CD4-positive, alpha-beta T cell treated with Interleukin-1 beta for 1 hour (primary cell): ENCODE measurements at regions not wholly inside any gene's neighbourhood (a gene's known extent, or its start where the extent isn't known, plus 50 kb on each side); places are given as distances from the start of the nearest gene placed in this dataset.
"Not testable (repeated sequence)": the region's sequence is repeated elsewhere in the genome, so short reads cannot be mapped to it uniquely, and the experiment has no call there.

Experiments
- DNase-seq, 2 donors: peaks; one replicate each; pipeline ENCODE4 v3.0.0-alpha.2; 2020 to 2022

DNA sequence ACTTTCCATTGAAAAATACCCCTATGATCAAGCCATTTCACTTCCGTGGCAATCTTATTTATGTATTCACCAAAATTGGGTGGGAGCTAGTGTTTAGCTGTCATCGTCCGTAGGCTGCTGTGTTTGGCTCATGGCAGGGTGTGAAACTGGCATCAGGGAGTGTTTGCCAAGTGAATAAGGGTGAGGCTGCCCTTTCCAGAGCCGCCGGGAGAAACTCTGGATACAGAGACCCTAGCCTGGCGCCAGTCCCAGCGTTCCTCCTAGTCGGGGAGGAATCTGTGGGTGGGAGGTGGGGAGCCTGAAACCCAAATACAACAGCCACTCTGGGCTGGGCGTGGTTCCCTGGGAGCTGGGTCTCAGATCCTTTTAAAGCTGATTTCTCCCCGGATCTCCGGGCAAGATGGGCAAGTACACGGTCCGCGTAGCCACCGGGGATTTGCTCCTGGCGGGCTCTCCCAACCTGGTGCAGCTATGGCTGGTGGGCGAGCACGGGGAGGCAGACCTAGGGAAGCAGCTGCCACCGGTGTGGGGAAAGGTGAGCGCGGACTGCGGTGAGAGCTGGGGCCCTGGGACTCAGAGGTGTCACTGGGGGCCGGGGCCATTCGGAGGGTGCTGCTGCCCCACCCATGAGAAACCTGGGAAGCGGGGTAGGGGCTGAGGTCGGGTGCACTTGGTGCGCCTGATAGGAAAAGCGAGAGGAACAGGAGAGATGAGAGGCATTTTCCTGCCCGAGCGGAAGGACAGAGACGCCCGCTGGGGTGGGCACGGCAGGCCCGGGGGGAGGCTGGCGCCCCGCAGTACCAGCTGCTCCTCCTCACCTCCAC lies 62.1 kb upstream of the TEKT1 start:
- no peak for DNase-seq

DNA sequence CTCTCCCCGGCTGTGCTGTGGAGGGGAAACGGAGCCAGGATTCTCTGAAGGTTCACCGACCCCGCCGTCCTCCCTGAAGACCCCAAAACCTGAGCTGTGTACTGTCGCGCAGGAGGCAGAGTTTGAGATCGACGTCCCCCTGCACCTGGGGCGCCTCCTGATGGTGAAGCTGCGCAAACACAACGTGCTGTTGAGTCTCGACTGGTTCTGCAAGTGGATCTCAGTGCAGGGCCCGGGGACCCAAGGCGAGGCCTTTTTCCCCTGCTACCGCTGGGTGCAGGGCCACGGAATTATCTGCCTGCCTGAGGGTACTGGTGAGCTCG lies 62.6 kb upstream of the TEKT1 start:
- DNase-seq, result peak; percentile 10 to 13

DNA sequence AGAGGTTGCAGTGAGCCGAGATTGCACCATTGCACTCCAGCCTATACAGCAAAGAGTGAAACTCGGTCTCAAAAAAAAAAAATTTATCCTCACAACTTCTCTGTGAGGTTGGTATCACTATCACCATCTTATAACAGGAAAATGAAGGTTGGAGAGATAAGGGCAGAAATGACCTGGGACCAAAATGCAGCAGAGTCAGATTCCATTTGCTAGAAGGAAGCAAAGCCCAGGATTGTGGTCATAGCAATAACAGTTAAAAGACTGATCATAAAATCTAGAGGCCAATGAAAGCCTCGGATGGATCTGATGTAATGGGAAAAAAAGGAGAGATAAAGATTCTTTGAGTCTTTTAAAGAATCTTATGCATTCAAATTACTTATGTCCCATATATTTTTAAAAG lies 69.6 kb upstream of the TEKT1 start:
- no peak for DNase-seq

DNA sequence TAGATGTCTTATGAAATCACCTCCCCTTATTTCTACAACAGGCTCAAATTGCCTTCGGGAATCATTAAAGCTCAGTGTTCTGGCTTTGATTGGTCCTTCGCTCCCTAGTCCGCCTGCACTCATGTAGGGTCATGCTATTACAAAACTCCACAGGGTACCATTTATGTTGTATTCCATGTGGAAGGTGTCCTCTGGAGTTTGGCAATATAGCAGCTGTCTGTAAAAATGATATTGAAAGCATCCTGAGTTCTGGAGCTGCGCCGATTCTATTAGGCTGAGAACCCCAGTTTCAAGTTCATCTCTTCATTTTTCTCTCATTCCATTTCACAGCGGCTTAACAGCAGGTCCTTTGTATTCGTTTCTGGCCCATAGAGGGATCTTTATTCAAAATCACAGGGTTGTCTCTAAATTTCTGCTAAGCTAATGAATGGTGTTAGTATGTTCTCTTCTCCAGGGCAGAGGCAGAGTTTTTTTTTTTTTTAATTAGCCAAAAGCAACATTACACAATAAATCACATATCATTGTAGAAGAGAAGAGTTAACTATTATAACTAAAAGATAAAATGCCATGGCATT lies 71.9 kb upstream of the TEKT1 start:
- no peak for DNase-seq

DNA sequence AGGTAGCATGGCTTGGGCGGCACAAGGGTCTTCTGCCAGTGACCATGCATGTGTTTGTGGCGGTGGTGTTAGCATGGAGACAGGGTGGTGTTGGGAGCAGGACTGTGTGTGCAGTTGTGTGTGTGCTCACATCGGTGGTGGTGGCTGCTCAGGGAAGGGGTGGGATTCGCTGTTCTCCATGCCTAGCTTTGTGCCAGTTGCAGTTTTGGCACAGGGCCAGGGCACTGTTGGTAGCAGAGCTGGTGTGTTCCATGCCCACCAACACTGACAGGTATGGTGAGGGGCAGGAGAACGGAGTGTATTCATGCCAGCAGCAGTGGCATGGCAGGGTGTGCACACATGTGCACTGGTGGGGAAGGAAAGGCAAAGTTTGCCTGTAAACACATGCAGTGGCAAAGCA lies 77.3 kb upstream of the TEKT1 start:
- DNase-seq, result no peak

DNA sequence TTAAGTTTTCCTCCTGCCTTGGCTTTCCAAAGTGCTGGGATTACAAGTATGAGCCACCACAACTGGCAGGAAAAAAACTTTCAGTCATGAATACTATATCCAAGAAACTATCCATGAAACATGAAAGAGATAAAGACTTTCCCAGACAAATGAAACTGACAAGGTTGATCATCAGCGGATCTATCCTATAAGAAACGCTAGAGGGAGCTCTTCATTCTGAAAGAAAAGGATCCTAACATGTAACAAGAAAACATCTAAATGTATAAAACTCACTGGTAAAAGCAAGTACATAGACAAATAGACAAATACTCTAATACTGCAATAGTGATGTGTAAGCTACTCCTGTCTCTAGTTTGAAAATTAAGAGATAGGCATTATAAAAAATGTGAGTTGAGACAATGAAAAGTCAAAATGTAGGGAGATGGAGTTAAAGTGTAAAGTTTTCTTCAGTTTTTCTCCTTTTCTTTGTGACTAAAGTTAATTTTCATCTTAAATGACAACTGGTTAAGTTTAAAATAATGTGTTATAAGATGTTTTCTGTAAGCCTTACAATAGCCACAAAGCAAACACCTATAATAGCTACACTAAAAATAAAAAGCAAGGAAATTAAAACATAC lies 79.6 kb upstream of the TEKT1 start:
- peak in 1 of 2 donors; percentile 59 for DNase-seq

DNA sequence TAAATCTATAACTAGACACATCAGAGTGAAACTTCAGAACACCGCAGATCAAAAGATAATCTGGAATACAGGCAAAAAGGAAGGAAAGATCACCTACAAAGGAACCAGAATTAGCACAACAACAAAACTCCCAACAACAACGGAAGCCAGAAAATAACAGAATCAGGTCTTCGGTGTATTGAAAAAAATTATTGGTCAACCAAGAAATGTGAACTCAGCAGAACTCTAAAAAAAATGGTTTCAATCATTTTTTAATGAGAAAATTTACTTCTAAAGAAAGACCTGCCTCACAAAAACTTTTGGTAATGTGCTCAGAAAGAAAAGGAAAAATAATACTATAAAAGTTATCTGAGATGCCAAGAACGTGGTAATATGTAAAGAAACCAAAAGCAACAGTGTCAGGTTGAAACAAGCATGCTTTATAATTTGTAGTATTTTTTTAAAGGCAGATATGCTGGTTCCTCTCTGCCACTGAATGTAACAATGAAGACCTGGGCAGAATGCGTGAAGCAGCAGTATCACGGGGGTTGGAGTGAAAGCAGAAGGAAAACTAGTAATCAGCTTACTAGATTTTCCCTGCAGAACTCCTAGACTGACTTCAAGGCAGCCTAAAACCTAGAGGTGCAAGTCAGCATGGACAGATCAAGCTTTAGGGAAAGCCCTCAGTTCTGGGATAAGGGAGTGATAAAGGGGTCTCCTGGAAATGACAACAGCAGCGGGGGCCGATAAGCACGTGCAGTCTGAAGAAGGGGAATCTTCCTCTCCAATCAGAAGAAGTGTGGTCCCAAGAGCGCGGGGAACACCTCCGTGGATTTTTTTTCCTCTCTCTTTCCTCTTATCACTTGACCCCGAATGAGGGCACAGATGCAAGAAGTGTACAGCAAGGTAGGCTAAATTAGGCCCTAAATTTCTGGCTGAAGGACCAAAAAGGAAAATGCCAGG lies 80.9 kb upstream of the TEKT1 start:
- no peak for DNase-seq

DNA sequence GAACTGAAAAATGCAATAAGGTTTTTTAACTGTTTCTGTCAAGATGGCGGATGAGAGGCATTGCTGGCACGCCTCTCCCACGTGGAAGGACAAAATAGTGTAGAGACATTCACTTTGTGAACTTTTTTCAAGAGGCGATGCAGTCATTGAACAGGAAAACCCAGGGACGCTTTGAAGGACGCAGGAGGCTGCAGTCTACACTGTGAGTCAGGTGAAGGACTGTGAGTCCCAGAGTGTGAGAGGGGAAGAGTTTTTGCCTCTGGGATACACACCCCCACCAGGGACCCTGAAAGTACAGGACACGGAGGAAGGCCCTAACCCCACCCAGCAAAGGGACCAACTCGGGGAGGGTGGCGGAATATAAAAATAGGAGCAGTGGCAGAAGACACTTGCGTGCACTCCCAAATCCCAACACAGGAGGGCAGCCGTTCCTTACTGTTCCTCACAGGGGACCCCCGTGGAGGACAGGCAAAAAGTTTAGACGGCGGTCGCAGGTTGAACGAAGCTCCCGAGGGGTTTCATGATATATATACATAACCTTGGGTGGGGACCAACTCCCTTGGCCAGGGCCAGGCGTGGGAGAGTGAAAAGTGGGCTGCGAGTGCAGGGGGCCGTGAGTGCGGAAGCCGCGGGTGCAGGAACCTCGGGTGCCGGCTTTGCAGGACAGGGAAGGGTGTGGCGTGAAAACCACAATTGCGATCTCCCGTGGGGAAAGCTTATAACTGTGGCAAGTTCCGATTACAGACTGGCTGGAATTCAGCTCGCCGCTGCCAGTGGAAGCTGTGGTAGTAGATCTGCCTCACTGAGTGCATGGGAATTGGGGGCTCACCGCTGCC lies 82.0 kb upstream of the ALOX12 start:
- DNase-seq, result peak; percentile 74 to 75

DNA sequence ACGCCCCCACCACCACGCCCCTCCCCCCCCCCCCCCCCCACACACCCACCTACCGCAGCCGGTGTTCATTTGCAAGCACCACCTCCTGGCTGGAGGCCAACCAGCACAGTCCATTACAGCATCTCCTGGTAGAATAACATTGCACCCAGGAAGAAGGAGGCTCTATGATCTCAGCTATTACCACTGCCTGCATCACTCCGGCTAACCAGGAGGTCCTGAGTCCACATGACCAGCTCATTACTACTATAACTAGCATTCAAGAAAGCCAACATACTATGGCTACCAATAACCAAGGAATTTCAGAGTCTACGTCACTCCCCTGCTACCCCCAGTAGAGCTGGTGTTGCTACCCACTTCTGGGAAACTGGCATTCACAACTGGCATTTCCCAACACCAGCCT lies 81.1 kb upstream of the ALOX12 start:
- peak; percentile 8 to 9 for DNase-seq

DNA sequence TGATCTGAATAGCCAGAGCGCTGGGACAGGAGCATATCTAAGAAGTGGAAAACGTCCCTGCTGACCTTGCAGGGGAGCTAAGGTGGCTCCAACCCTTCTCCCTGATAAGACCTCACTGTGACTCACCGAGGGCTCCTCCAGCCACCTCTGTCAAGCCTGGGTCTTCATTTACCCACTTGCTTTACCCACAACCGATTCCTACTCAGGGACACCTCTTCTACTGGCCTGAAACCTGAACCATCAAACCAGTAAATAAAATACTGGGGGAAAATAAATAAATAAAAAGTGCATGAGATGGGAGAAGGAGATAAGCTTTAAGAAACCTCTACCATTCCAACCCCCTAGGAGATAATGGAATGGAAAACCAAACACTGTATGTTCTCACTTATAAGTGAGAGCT lies 80.2 kb upstream of the ALOX12 start:
- DNase-seq, result no peak

DNA sequence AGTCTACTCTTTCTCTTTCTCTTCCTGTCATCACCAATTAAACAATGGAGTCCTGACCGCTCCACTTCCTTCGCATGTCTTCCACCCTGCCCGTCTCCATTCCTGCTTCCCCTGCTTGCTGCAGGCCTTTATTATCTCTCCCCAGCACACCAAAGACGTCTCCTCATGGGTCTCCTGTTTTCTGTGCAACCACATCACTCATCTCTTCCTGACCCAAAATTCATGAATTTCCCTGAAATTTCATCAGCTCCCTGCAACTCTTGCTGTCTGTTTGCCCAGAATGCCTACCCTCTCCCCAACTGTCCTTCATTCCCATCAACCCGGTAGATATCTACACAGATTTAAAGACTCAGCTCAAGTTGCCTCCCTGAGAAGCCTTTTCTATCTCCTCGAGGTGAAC lies 76.7 kb upstream of the ALOX12 start:
- DNase-seq, result no peak

DNA sequence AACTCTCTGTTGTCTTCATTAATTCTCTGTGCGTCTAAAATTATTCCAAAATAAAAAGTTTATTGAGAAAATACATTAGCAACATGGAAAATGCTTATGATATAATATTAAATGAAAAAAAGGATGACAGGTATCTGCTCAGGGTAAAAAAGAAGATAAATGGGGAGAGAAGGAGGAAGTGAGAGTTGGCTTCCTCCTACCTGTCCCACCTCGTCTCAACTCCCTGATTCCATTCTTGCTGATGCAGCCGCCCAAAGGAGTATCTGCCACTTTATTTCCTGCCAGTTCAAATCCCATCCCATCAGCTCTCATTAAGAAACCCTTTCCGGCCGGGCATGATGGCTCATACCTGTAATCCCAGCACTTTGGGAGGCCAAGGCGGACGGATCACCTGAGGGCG lies 72.5 kb upstream of the ALOX12 start:
- no peak for DNase-seq

DNA sequence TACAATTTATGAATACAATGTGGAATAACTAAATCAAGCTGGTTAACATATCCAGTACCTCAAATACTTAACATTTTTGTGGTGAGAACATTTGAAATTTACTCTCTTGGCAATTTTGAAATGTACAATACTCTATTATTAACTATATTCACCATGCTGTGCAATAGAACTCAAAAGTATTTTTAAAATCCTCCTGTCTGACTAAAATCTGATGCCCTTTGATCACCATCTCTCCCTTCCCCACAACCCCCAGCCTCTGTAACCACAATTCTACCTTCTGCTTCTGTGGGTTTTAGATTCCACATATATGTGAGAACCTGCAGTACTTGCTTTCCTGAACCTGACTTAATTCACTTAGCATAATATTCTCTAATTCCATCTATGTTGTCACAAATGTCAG lies 71.6 kb upstream of the ALOX12 start:
- DNase-seq, result peak in 1 of 2 donors; percentile 14

DNA sequence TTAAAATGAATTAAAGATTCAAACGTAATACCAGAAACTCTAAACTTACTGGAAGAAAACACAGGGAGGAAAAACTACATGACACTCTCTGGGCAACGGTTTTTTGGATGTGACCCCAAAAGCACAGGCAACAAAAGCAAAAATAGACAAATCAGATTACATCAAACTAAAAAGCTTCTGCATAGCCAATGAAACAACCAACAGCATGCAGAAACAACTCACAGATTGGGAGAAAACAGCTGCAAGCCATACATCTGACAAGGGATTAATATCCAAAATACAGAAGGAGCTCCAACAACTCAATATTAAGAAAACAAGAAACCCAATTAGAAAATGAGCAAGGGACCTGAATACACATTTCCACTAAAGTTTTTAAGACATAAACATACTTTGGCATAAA lies 69.2 kb upstream of the ALOX12 start:
- DNase-seq, result no peak

DNA sequence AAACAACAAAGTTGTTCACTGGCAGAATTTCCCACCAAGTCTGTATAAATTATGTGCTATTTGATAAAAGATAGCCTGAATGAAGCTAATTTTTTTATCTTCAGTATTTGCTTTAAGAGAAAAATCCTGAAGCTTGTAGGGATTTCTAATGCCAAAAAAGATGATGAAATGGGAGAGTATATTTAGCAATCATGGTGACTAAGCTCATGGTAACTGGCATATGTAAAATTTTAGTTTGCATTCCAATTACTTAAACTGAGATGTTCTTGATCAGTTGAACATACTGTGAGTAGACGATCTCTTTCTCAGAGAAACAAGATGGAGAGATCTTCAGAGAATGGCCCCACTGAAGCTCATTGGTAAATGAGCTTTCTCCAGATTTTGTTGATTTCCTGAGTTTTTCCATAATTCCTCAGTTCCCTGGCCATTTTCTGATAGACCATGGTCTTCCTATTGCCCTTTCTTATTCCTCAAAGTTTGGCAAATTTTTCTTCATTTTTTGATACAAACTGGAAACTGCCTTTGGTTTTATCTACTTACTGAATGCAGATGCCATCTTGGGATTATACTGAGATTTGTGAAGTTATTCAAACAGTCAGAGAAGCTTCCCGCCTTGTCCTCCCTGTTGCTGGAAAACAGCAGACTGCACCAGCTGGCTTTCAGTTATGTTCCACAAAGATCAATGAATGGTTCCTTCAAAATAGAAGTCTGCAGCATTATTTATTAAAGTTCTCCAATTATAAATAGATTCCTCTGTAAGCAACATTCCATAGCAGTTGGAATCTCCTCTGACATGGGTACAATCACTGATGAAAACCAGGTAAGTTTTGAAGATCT lies 68.3 kb upstream of the ALOX12 start:
- no peak for DNase-seq

DNA sequence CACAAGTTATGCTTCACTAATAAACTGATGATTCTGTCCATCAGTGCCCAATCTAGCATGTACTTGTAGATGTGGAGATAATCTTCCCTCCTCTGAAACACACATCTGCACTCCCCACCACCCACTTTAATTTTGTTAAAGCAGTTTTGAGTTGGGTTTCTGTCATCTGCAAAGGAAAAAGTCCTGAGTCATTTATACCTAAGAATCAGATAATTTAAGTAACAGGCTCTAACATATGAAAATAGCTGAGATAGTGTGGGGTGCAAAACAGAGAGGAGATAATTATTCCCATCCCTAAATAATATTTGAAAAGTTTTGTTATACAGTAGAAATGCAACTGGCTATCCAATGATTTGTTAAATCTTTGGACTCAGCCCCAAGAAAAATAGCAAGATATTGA lies 67.7 kb upstream of the ALOX12 start:
- DNase-seq, result no peak

DNA sequence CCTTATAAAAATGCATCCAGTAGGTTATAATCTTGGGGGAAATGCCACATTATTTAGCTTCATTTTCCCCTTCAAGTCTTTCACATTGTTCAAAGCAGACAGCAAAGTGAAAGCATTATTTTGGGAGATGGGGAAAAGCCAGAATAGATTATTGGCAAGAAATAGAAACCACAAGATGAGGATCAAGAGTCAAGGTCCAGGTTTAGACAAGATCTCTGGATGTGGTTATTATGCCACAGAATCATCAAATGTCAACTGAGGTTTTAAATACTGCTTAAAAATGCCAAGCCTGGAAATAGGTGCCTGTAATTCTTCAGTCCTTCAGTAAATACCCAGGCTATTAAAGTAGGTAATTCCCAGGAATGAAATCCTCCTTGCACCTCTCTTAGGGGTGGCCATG lies 65.1 kb upstream of the ALOX12 start:
- DNase-seq, result no peak

DNA sequence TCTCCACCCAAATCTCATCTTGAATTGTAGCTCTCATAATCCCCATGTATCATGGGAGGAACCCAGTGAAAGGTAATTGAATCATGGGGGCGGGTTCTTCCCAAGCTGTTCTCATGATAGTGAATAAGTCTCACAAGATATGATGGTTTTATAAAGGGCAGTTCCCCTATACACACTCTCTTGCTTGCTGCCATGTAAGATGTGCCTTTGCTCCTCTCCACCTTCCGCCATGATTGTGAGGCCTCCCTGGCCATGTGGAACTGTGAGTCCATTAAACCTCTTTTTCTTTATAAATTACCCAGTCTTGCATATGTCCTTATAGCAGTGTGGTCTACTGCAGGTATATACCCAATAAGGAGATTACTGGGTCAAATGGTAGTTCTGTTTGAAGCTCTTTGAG lies 61.3 kb upstream of the ALOX12 start:
- DNase-seq, result not testable (repeated sequence)

DNA sequence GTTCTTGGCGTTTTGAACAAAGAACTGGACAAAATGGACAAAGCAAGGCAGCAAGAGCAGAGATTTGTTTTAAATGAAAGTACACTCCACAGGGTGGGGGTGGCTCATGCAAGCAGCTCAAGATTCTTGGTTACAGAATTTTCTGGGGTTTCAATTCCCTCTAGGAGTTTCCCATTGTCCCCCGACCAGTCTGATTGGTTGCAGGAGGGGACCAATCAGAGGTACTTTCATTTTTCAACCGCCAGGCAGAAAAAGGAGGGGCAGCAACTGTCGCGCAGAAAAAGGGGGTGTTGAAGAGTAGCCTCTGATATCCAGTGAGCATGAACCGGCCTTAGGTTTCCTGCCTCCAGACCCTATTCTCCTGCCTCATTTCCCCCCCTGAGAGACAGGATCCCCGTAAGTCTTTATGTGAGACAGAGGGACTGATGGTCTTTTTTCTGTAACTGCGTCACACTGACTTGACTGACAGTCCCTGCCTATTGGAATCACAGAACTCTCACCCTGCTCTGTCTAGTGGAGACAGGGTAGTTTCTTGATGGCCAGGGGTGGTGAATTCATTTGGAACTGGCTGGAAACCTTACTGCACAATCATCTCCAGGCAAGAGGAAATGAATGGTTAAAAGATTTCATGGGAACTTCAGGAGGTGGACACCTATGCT lies 59.4 kb upstream of the ALOX12 start:
- DNase-seq, result peak; percentile 37 to 44

DNA sequence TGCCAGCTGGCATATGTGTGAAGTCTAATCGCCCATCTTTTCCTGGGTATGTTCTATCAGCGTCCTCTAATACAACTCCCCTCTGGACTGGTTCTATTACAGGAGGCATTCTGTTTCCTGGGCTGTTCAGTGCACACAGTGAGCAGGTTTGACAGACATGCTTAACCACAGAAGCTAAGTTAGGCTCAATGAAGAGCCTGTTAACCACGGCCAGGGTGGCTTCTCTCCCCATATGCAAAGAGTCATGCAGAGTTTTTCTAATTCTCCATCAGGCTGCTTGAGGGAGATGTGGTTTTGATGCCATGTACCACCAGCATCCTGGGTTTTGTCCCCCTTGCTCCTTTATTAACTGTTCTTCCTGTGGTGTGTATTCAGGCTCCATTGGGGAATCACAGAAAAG lies 57.2 kb upstream of the ALOX12 start:
- DNase-seq, result no peak

DNA sequence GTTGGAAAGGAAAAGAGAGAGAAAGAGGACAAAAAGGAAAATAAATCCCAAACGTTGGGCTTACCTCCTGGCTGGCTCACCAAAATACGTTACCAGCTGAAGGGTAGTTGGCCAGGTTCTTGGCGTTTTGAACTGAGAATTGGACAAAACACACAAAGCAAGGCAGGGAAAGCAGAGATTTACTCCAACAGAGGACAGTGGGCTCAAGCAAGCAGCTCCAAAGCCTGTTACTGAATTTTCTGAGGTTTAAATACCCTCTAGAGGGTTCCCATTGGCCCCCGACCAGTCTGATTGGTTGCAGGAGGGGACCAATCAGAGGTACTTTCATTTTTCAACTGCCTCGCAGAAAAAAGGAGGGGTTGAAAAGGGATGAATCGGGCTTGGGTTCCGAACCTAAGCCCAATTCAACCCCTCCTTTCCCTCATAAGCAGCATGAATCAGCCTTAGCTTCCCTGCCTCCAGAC lies 55.6 kb upstream of the ALOX12 start:
- peak in 1 of 2 donors; percentile 19 for DNase-seq
